Natural killer cell (primary cell): ENCODE measurements at regions not wholly inside any gene's neighbourhood (a gene's known extent, or its start where the extent isn't known, plus 50 kb on each side); places are given as distances from the start of the nearest gene placed in this dataset.

ENCODE experiments used
- ATAC-seq, 3 donors: fragments of 150-1000 bp in 2 of 3; fragments of 200-7000 bp in 1 of 3; cut with Tn5 transposase; 1 replicate in 1 of 3; 2 replicates in 2 of 3; pipeline ENCODE4 v1.10.0; 2021; ENCODE audit warnings: mild to moderate bottlenecking in 2 of 3, moderate library complexity in 2 of 3
- DNase-seq, 2 donors: peaks; one replicate each; pipeline versions ENCODE4 v3.0.0 to v3.0.0-alpha.2; 2013 to 2021; ENCODE audit warnings: mixed read lengths in 1 of 2
- H3K27ac ChIP-seq: one replicate; pipeline ENCODE4 v1.5.1; 2013; ENCODE audit warnings: mild to moderate bottlenecking, low read length
- H3K27me3 ChIP-seq: one replicate; pipeline ENCODE4 v1.6.1; 2013; ENCODE audit warnings: low read length; ENCODE audit not compliant: control insufficient read depth, insufficient read depth
- H3K36me3 ChIP-seq: one replicate; pipeline ENCODE4 v1.6.1; 2013; ENCODE audit warnings: low read length; ENCODE audit not compliant: control insufficient read depth, insufficient read depth
- H3K4me1 ChIP-seq: one replicate; pipeline ENCODE4 v1.6.1; 2013; ENCODE audit warnings: low read length; ENCODE audit not compliant: control insufficient read depth, insufficient read depth
- H3K4me3 ChIP-seq: one replicate; pipeline ENCODE4 v1.5.1; 2013; ENCODE audit warnings: low read length
- H3K9me3 ChIP-seq: one replicate; pipeline ENCODE4 v1.6.1; 2013; ENCODE audit warnings: low read length; ENCODE audit not compliant: control insufficient read depth, insufficient read depth
- H3K27ac Mint-ChIP-seq, 2 donors: one replicate each; pipeline ENCODE4 v1.8.0; 2022; ENCODE audit warnings: mild to moderate bottlenecking in 2 of 2, mixed read lengths in 2 of 2, moderate library complexity in 1 of 2
- H3K27me3 Mint-ChIP-seq, 2 donors: one replicate each; pipeline ENCODE4 v1.8.0; 2022; ENCODE audit warnings: low read depth in 2 of 2, mixed read lengths in 2 of 2
- H3K36me3 Mint-ChIP-seq: one replicate; pipeline ENCODE4 v1.8.0; 2022; ENCODE audit warnings: mixed read lengths
- H3K4me1 Mint-ChIP-seq, 2 donors: one replicate each; pipeline ENCODE4 v1.8.0; 2022; ENCODE audit warnings: mixed read lengths in 2 of 2
- H3K4me3 Mint-ChIP-seq: one replicate; pipeline ENCODE4 v1.8.0; 2022; ENCODE audit warnings: mild to moderate bottlenecking, moderate library complexity, mixed read lengths
- H3K9me3 Mint-ChIP-seq, 2 donors: one replicate each; pipeline ENCODE4 v1.8.0; 2022; ENCODE audit warnings: mixed read lengths in 2 of 2
- CTCF ChIP-seq: fragments of 200-600 bp; IDR thresholded peaks from one replicate; pipeline ENCODE4 v1.8.0; 2022; ENCODE audit warnings: antibody characterized with exemption
- WGBS: methylation state at CpG from one replicate; pipeline ENCODE4 v1.1.7; 2013; ENCODE audit warnings: missing lambda C conversion rate; ENCODE audit not compliant: insufficient coverage; 5-methylcytosine and 5-hydroxymethylcytosine counted together
- intact Hi-C: fragments of 100-400 bp; cut with micrococcal nuclease; formaldehyde crosslinking; loops from one replicate; pipeline ENCODE4 v1.14.2; 2022

GRCh38 chr11:105296806-105297205, 157.2 kb upstream of the CARD18 start:
- 83% methylated on average over 7 of the region's 8 CpGs for WGBS
- Mint-ChIP-seq H3K27ac (no peak overlapping the region), H3K9me3 (peaks cover 4 to 7% of the 10 kb centered on the region in 2 donors), H3K4me3 (no peak overlapping the region), H3K36me3 (no peaks in the 10 kb centered on the region), H3K27me3 (no peaks in the 10 kb centered on the region), H3K4me1 (no peaks in the 10 kb centered on the region)
- DNase-seq: no peak
- no peaks in the 10 kb centered on the region for H3K9me3 ChIP-seq
- no peaks in the 10 kb centered on the region for H3K36me3 ChIP-seq
- H3K27ac ChIP-seq: no peak overlapping the region
- TF ChIP-seq CTCF: no peak
- intact Hi-C loops: no loop called here
- H3K4me3 ChIP-seq: no peak overlapping the region
- no peaks in the 10 kb centered on the region for H3K27me3 ChIP-seq
- no peaks in the 10 kb centered on the region for H3K4me1 ChIP-seq
- ATAC-seq: no peak

GRCh38 chr11:105296386-105296785, 156.8 kb upstream of the CARD18 start:
- Mint-ChIP-seq H3K9me3 (peaks cover 4 to 7% of the 10 kb centered on the region in 2 donors), H3K27me3 (no peaks in the 10 kb centered on the region), H3K4me1 (no peaks in the 10 kb centered on the region), H3K27ac (no peak overlapping the region), H3K36me3 (no peaks in the 10 kb centered on the region), H3K4me3 (no peak overlapping the region)
- Histone ChIP-seq H3K27ac (no peak overlapping the region), H3K4me1 (no peaks in the 10 kb centered on the region), H3K36me3 (no peaks in the 10 kb centered on the region), H3K27me3 (no peaks in the 10 kb centered on the region), H3K9me3 (no peaks in the 10 kb centered on the region), H3K4me3 (no peak overlapping the region)
- 94% methylated on average over 8 of the region's 8 CpGs for WGBS
- intact Hi-C loops: no loop called here
- no peak for TF ChIP-seq CTCF
- ATAC-seq: no peak
- DNase-seq: no peak

- no peaks in the 10 kb centered on the region for H3K27me3 Mint-ChIP-seq
- 60% methylated on average over 1 of the region's 2 CpGs for WGBS
- intact Hi-C loops: no loop called here
- Histone ChIP-seq H3K27ac (no peak overlapping the region), H3K9me3 (no peaks in the 10 kb centered on the region), H3K4me3 (no peak overlapping the region), H3K4me1 (no peaks in the 10 kb centered on the region), H3K36me3 (no peaks in the 10 kb centered on the region), H3K27me3 (no peaks in the 10 kb centered on the region)
- no peak overlapping the region for H3K27ac Mint-ChIP-seq
- no peak overlapping the region for H3K4me3 Mint-ChIP-seq
- H3K9me3 Mint-ChIP-seq: peaks cover 2 to 4% of the 10 kb centered on the region in 2 donors
- ATAC-seq (no peak), DNase-seq (no peak)
- no peaks in the 10 kb centered on the region for H3K36me3 Mint-ChIP-seq
- TF ChIP-seq CTCF: no peak
- H3K4me1 Mint-ChIP-seq: no peaks in the 10 kb centered on the region
Observed at GRCh38 chr11:105282658-105283057, 143.1 kb upstream of the CARD18 start.

- no peaks in the 10 kb centered on the region for H3K36me3 ChIP-seq
Observed at GRCh38 chr11:105274631-105275030, 135.1 kb upstream of the CARD18 start.

More at GRCh38 chr11:105274631-105275030, 135.1 kb upstream of the CARD18 start:
- ATAC-seq: no peak
- Mint-ChIP-seq H3K4me1 (no peaks in the 10 kb centered on the region), H3K27ac (no peak overlapping the region), H3K27me3 (no peaks in the 10 kb centered on the region), H3K36me3 (no peaks in the 10 kb centered on the region), H3K4me3 (no peak overlapping the region), H3K9me3 (peaks cover 0 to 2% of the 10 kb centered on the region in 2 donors)
- H3K27me3 ChIP-seq: no peaks in the 10 kb centered on the region
- H3K27ac ChIP-seq: no peak overlapping the region
- H3K9me3 ChIP-seq: no peaks in the 10 kb centered on the region
- H3K4me1 ChIP-seq: no peaks in the 10 kb centered on the region
- intact Hi-C loops: no loop called here
- DNase-seq: no peak
- no peak overlapping the region for H3K4me3 ChIP-seq
- no peak for TF ChIP-seq CTCF
